HG02623 (cell line): ENCODE measurements at regions not wholly inside any gene's neighbourhood (a gene's known extent, or its start where the extent isn't known, plus 50 kb on each side); places are given as distances from the start of the nearest gene placed in this dataset.
"Not testable (repeated sequence)": the region's sequence is repeated elsewhere in the genome, so short reads cannot be mapped to it uniquely, and the experiment has no call there.

Source experiments
- ATAC-seq: cut with Tn5 transposase; IDR thresholded peaks from one replicate; pipeline ENCODE4 v1.9.1; 2021; ENCODE audit warnings: moderate library complexity; ENCODE audit not compliant: unreplicated experiment

GRCh38 chr2:7368211-7368610 is 451.0 kb downstream of the RNF144A start:
- no peak for ATAC-seq

GRCh38 chr2:7373156-7373555 is 455.9 kb downstream of the RNF144A start:
- no peak for ATAC-seq

DNA sequence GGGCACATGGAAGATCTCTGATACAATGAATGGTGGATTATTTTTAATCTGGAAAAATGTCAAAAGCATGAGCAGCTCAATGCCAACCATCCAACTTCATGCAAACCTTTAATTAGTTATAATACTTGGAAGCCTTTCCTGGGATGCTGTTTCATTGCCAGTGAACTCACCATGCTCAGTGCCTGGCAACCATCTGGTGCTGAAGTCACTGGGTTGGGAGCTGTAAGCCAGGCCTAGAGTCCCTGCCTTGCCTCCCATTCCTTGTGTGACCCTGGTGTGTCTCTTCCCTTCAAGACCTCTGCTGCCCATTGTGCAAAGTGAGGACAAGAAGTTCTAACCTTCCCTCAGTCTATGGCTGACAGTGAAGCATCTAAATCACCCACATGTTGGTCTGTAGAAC is 458.7 kb downstream of the RNF144A start:
- ATAC-seq = no peak

- ATAC-seq = no peak
These were observed 460.8 kb downstream of the RNF144A start for GRCh38 chr2:7377916-7378569.

- ATAC-seq = no peak
These were observed 461.4 kb downstream of the RNF144A start for GRCh38 chr2:7378591-7378990.

DNA sequence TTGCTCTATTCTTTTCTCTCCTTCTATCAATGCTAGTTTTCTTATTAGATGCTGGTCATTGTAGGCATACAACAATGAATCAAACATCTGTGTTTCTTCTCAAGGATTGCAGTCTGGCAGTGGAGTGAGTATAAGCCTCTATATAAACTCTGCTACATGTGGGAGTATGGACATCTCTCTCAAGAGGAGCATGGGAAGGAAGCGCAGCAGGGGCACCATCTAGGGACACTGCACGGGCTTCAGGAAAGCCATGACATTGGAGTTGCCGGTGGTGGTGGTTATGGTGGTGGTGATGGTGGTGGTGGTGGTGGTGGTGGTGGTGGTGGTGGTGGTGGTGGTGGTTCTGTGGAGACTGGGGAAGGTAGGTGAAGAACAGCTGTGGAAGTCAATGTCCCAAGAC is 462.6 kb downstream of the RNF144A start:
- no peak for ATAC-seq

DNA sequence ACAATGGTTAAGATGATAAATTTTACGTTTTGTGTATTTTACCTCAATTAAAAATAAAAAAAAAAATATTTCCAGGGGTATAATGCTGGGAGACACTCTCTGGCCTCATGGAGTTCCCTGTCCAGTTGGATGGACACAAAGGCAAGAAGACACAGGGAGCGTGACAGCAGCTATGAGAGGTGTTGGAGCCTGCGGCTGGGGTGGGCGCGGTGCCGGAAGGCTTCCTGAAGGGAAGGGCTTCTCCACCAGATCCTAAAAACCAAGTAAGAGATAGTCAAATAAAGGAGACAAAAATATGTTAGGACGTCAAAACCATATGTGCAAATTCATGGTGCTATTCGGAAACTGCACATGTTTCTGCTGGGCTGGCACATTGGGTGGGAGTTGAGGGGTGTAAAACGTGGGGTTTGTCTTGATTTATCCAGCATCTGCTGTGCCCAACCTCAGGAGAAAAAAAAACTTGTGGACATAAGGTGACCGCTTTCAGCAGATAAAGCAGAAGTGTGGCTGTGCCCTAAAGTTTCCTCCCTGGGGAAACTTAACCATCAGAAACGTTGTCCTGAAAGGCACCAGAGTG is 467.6 kb downstream of the RNF144A start:
- ATAC-seq = no peak

DNA sequence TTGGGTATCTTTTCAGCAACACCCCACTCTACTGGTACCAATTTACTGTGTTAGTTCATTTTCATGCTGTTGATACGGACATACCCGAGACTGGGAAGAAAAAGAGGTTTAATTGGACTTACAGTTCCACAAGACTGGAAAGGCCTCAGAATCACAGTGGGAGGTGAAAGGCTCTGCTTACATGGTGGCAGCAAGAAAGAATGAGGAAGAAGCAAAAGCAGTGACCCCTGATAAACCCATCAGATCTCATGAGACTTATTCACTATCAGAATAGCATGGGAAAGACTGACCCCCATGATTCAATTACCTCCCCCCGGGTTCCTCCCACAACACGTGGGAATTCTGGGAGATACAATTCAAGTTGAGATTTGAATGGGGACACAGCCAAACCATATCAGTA is 473.1 kb downstream of the RNF144A start:
- not testable (repeated sequence) for ATAC-seq

DNA sequence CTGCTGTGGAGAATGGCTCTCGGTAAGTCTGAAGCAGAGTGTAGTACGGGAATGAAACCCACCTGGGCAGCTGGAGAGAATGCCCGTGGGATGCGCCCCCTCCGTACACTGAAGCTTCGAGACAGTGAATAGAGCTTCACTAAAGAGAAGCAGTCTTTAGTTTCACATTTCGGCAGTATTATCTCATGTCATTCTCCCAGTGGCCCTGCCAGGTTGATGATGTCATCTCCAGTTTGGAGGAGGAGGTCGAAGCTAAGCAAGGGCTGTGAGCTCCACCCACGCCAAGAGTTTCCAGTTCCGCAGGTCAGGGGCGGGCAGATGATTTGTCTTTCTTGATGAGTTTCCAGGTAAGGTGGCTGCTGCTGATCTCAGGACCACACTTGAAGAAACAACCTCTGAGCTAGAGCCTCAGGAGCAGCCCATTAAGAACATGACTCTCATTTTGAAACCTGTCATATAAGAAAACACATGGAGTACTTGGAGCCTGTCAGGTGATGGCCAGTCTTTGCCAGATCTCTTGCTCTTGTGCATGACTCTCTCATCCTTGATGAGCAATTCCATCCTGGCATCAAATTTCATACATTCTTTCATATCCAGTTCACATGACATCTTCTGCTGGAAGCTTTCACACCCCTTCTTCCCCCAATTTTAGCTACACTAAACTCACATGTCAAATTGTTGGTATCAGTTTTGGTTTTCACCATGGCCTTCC is 475.0 kb downstream of the RNF144A start:
- ATAC-seq = no peak

- no peak for ATAC-seq
These were observed 477.0 kb downstream of the RNF144A start for GRCh38 chr2:7394195-7394594.

- no peak for ATAC-seq
These were observed 483.4 kb downstream of the RNF144A start for GRCh38 chr2:7400628-7401027.

GRCh38 chr2:7403092-7403775 is 486.0 kb downstream of the RNF144A start:
- ATAC-seq = no peak

DNA sequence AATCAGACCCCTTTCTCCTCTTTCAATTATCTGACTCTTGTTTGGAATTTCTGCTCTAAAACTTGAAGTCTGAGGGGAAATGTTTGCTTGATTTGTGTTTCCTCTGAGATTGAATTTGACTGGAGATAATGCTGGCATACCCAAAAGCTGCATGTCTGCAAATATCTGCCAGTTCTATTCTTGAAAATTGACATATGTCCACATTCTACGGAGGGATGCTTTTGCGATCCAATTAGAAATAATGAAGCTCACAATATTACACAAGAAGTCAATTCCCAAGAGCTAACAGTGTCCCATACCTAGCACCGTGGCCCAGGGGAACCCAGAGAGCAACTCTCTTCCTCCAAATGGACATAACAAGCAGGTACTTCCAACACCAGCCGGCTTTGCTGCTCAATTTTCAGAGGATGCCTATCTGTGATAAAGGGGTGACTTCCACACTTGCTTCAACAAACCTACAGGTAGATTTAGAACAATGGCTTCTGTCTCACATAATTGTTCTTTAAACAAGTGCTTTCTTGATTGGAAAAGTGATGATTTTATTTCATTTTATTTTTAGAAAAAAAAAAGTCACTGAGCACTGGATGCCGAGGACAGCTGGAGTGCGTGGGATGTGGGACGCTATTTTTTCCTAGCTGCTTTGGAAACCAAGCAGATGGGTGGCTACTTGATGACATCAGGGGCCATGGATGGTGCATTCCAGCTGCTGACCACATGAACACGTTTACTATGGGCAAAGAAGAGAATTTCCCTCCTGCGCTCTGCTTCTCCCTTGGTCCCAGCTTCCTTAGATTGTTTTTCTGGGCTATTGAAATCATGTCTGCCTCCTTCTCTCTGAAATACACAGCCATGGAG is 488.9 kb downstream of the RNF144A start:
- no peak for ATAC-seq

GRCh38 chr2:7407001-7407400 is 489.8 kb downstream of the RNF144A start:
- no peak for ATAC-seq

GRCh38 chr2:7407906-7408680 is 490.9 kb downstream of the RNF144A start:
- ATAC-seq = no peak

GRCh38 chr2:7411691-7412090 is 494.5 kb downstream of the RNF144A start:
- ATAC-seq = no peak

GRCh38 chr2:7417845-7418742 is 500.9 kb downstream of the RNF144A start:
- ATAC-seq = no peak

- no peak for ATAC-seq
These were observed 502.0 kb downstream of the RNF144A start for GRCh38 chr2:7419186-7419585.

- no peak for ATAC-seq
These were observed 502.7 kb downstream of the RNF144A start for GRCh38 chr2:7419814-7420311.
